ENCODE measurements at regions not wholly inside any gene's neighbourhood (a gene's known extent, or its start where the extent isn't known, plus 50 kb on each side); places are given as distances from the start of the nearest gene placed in this dataset.

DNA sequence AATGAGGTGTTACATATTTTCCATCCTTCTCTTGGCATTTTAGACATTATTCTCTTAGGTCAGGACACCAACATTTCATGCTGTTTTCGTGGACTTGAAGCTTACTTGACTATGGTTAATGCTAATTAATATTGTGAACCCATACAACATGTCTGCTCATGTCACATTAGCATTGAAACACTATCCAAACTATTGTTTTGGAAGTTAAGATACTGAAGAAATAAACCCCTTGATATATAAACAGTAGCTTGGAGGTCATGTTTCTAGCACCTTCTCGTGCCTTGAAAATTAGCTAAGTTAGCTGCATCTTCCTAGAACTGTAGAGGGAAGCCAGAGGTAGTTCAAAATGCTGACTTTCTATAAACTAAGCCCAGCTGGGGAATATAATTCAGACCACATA is 288.8 kb downstream of the LTN1 start:
- no peak for DNase-seq (ENCODE audit: low read depth)
- TF ChIP-seq, protein P1, sequence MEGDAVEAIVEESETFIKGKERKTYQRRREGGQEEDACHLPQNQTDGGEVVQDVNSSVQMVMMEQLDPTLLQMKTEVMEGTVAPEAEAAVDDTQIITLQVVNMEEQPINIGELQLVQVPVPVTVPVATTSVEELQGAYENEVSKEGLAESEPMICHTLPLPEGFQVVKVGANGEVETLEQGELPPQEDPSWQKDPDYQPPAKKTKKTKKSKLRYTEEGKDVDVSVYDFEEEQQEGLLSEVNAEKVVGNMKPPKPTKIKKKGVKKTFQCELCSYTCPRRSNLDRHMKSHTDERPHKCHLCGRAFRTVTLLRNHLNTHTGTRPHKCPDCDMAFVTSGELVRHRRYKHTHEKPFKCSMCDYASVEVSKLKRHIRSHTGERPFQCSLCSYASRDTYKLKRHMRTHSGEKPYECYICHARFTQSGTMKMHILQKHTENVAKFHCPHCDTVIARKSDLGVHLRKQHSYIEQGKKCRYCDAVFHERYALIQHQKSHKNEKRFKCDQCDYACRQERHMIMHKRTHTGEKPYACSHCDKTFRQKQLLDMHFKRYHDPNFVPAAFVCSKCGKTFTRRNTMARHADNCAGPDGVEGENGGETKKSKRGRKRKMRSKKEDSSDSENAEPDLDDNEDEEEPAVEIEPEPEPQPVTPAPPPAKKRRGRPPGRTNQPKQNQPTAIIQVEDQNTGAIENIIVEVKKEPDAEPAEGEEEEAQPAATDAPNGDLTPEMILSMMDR (IDR thresholded peaks at IDR 0.05; ENCODE audit: low read depth, low read length, missing control alignments), result no peak
- H3K4me3 ChIP-seq (ENCODE audit: low read depth, low read length), result no peak overlapping the region
- in situ Hi-C loops (cut with HindIII; ENCODE audit: low sequenced_read_pairs), result no loop called here

DNA sequence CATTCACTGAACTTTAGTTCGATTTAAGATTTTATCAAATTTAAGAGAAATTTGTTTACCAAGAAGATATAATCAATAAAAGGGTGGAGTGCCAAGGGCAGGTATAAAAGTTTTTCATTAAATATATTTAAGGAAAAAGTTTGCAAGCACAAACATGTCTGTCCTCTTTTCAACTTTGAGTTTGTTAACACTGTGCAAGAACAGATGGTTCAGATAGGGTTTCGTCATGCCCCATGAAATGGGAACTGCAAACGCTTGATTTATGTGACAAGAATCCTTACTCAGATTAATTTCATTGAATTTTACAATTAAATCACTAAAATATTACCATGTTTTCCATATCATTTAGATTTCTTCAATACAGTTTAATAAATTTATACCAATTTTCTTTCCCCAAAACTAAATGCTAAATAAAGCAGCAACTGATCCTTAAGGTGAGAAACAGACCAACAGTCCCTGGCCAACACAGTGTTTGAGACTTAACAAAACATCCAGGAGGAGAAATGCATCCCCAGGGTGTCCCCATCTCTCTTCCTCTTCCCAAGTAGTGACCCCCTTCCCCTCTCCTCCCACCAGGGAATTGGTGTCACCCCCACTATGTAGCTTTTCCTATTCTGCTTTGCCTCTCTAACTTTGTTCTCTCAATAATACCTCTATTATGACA is 292.9 kb downstream of the LTN1 start:
- TF ChIP-seq, protein P1 (IDR thresholded peaks at IDR 0.05; ENCODE audit: low read depth, low read length, missing control alignments), result no peak
- in situ Hi-C loops (cut with HindIII; ENCODE audit: low sequenced_read_pairs), result no loop called here
- no peak overlapping the region for H3K4me3 ChIP-seq (ENCODE audit: low read depth, low read length)
- DNase-seq (ENCODE audit: low read depth), result no peak

DNA sequence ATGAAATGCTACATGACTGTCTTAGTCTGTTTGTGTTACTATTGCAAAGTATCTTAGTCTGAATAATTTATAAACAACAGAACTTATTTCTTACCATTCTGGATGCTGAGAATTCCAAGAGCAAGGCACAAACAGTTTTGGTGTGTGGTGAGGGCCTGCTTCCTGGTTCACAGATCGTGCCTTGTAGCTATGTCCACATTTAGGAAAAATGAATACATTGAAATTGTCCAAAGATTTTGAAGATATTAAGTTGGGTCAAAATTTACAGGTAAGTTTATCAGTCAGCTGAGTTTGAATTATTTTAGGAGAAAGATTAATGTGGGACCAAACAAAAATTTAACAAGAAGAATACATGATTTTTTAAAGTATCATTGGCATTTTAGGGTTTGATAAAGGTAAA is 293.5 kb downstream of the LTN1 start:
- H3K4me3 ChIP-seq (ENCODE audit: low read depth, low read length), result no peak overlapping the region
- DNase-seq (ENCODE audit: low read depth), result no peak
- TF ChIP-seq, protein P1 (IDR thresholded peaks at IDR 0.05; ENCODE audit: low read depth, low read length, missing control alignments), result no peak
- in situ Hi-C loops (cut with HindIII; ENCODE audit: low sequenced_read_pairs), result no loop called here

DNA sequence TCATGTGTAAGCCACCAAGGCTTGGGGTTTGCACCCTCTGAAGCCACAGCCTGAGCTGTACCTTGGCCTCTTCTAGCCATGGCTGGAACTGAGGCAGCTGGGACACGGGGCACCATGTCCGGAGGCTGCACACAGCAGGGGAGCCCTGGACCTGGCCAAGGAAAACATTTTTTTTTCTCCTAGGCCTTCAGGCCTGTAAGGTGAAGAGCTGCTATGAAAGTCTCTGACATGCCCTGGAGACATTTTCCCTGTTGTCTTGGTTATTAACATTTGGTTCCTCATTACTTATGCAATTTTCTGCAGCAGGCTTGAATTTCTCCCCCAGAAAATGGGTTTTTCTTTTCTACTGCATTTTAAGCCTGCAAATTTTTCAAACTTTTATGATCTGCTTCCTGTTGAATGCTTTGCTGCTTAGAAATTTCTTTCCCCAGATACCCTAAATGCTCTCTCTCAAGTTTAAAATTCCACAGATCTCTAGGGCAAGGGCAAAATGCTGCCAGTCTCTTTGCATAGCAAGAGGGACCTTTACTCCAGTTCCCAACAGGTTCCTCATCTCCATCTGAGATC is 295.8 kb downstream of the LTN1 start:
- in situ Hi-C loops (cut with HindIII; ENCODE audit: low sequenced_read_pairs), result no loop called here
- TF ChIP-seq, protein P1 (IDR thresholded peaks at IDR 0.05; ENCODE audit: low read depth, low read length, missing control alignments), result no peak
- no peak for DNase-seq (ENCODE audit: low read depth)
- no peak overlapping the region for H3K4me3 ChIP-seq (ENCODE audit: low read depth, low read length)

DNA sequence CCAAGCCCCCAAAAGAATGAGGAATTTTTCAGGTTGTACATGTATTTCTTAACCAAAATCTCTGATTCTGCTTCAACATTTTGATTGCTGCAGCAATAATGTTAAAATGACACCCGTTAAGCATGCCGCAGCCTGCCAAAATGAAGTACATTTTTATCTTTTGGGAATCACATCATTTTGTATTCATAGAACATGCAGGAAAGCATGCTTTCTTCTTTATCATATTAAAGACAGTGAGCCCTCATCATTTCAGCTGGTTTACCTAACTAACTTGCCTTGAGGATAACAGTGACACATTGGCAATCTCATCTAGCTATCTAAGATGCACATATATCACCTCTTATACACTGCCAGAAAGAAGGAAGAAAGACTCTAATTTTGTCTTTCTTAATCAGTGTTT is 299.2 kb downstream of the LTN1 start:
- TF ChIP-seq, protein P1 (IDR thresholded peaks at IDR 0.05; ENCODE audit: low read depth, low read length, missing control alignments), result no peak

DNA sequence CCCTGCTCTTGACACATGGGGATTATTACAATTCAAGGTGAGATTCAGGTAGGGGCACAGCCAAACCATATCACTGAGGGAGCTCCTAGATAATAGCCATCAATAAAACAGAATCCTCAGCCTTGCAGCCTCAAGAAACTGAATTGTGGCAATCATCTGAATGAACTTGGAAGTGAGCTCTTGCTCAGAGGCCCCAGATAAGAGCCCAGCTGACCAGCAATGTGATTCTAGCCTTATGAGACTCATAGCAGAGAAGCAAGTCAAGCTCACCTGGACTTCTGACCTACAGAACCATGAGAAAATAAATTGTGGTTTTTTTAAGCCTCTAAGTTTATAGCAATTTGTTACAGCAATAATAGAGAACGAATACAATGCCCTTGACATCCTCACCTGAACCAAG is 302.5 kb downstream of the LTN1 start:
- TF ChIP-seq, protein P1 (IDR thresholded peaks at IDR 0.05; ENCODE audit: low read depth, low read length, missing control alignments), result no peak
- in situ Hi-C loops (cut with HindIII; ENCODE audit: low sequenced_read_pairs), result no loop called here
- no peak overlapping the region for H3K4me3 ChIP-seq (ENCODE audit: low read depth, low read length)
- no peak for DNase-seq (ENCODE audit: low read depth)

More for the DNA sequence above, 299.2 kb downstream of the LTN1 start:
- in situ Hi-C loops (cut with HindIII; ENCODE audit: low sequenced_read_pairs), result no loop called here
- no peak for DNase-seq (ENCODE audit: low read depth)
- no peak overlapping the region for H3K4me3 ChIP-seq (ENCODE audit: low read depth, low read length)

All from astrocyte of the cerebellum (primary cell).